GM19023 (cell line): ENCODE measurements at regions not wholly inside any gene's neighbourhood (a gene's known extent, or its start where the extent isn't known, plus 50 kb on each side); places are given as distances from the start of the nearest gene placed in this dataset.

ENCODE experiments used
- ATAC-seq: cut with Tn5 transposase; IDR thresholded peaks from one replicate; pipeline ENCODE4 v1.9.1; 2021; ENCODE audit warnings: mild to moderate bottlenecking, moderate library complexity; ENCODE audit not compliant: unreplicated experiment

DNA sequence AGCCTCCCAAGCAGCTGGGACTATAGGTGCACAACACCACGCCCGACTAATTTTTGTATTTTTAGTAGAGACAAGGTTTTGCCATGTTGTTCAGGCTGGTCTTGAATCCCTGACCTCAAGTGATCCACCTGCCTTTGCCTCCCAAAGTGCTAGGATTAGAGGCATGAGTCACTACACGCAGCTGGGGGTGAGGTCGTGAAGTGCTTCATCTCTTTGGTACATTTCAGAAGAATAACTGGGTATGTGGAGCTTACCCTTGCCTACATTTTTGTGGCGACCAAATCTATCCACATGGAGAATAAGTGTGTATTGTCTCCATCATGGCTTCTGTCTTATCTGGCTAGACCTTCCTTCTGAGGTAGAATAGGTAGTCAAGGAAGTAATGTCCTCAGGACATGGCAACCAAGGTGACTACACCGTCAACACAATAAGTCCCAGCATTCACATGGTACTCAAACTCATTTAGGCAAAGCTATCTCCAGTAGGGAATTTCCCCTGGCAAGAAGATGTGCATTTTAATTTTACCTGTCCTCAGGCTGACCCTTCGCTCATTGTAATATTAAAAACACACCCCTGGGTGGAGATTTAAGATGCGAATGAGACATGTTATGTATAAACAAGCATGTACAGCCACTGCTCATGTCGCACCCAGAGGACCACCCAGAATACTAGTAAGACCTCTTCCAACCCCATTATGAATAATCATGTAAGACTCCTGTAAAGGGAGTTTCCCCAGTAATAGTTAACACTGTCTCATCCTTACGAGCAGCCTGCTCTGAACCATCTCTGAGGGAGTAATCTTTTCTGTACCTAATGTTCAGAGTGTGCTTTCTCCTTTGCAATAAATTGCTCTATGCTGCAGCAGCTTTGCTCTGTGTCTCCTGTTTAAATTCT, 1173.2 kb downstream of the TAF11L14 start:
- ATAC-seq = no peak

DNA sequence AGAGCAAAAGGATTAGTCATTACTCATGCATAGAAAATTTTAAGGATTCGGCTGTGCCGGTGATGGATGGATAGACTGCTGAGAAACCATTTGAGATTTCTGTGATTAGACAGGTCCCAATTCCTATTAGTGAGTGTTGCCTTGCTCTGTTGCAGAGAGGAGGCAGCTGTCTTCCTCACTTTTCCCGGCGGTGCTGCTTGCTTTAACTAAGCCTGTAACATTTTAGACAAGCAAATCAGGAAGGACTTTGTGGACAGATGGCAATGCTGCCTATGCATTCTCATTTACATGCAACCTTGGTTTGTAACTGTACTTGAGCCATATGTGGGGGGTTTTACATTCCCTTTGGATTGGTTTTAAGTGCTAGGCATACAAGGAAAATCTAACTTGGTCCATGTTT, 1176.3 kb downstream of the CDH18 start:
- ATAC-seq = no peak

DNA sequence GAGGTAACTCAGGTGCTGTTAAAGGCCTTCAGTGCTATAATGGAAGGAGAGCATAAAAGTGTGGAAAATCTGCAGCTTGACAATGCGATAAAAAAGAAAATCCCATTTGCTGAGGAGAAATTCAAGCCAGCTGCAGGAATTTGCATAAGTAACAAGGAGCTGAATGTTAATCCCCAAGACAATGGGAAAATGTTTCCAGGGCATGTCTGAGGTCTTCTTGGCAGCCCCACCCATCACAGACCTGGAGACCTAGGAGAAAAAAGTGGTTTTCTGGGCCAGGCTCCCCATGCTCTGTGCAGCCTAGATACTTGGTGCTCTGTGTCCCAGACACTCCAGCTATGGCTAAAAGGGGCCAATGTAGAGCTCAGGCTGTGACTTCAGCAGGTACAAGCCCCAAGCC, 1159.6 kb downstream of the CDH18 start:
- no peak for ATAC-seq

DNA sequence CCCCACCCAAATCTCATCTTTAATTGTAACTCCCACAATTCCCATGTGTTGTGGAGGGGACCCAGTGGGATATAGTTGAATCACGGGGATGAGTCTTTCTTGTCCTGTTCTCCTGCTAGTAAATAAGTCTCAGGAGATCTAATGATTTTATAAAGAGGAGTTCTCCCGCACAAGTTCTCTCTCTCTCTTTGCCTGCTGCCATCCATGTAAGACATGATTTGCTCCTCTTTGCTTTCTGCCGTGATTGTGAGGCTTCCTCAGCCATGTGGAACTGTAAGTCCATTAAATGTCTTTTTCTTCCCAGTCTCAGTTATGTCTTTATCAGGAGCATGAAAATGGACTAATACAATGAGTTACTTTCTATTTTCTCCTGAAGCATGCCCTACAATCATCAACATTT, 1158.5 kb downstream of the CDH18 start:
- no peak for ATAC-seq

DNA sequence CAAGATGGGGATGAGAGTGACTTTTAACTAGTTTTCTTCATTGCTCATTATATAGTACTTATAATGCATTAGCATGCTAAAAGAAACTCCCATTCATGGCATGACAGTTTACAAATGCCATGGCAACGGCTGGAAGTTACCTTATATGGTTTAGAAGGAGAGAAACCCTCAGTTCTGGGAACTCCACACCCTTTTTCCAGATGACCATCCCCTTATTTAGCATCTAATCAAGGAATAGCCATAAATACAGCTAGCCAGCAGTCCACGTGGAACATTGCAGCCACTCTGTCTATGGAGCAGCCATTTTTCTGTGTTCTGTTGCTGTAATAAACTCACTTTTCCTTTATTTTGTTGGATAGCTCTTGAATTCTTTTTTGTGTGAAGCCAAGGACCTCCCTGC, 1137.8 kb downstream of the CDH18 start:
- ATAC-seq = no peak

DNA sequence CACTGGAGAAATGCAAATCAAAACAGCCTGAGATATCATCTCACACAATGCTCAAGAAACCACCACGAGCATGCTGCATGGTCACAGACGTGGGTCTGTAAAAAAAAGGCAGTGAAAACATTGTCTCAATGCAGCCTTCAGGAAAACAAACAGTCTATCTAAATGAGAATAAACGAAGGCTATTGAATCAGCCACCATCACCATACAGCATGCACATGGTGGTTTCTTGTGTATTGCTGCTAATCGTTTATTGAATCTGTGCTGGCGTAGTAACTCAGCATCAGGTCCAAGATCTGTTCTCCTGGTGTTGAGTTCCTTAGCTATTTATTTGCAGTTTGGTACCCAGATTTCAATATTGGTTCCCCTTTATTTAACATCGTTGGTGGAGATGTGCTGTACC, 1115.0 kb downstream of the CDH18 start:
- ATAC-seq = no peak

DNA sequence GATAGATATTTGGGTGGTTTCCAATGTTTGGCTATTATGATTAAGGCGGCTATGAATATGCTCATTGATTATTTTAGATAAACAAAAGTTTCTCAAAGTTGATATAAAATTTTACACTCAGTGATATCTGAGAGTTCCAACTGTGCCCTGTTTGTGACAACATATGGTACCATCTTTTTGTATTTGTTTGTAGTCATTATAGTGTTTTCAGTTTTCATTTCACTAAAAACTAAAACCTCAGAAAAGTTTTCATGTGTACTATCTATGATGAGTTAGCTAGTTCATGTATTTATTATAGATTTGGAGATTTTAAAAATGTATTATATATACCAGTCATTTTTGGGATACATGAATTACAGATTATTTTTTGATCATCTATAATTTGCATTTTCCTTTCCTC, 1111.4 kb downstream of the CDH18 start:
- ATAC-seq = no peak

DNA sequence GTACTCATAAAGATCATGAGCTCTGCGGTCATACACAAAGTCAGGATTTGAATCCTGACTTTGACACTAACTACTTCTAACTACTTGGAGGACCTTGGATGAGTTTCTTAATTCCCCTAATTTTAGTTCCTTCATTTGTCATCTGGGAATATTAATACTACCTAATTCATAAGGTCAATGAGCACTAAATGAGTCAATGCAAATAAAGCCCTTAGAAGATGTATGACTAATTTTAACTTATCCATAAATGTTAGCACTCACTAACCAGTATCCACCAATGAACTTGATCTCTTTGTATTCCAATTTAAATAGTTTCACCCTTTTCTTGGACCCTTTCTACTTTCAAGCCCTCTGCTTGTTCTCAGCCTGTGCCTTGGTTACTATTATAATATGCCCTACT, 1106.4 kb downstream of the CDH18 start:
- ATAC-seq = no peak

DNA sequence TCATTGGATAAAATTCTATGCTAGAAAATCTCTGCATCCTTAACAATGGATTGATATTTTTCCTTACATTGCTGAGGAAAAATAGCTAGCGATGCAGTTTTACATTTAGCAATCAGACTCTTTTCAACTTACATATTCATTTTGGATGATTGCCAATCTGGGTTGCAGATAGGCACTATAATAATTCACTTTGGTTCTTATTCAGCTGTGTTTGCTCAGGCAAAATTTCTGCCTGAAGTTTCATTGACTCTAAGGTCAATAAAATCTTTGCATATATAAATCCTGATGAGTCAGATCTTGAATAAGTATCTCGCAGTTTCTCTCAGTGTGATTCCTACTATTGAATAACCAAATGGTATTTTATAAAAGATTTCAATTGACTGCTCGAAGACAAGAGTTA, 1105.8 kb downstream of the CDH18 start:
- ATAC-seq = no peak

DNA sequence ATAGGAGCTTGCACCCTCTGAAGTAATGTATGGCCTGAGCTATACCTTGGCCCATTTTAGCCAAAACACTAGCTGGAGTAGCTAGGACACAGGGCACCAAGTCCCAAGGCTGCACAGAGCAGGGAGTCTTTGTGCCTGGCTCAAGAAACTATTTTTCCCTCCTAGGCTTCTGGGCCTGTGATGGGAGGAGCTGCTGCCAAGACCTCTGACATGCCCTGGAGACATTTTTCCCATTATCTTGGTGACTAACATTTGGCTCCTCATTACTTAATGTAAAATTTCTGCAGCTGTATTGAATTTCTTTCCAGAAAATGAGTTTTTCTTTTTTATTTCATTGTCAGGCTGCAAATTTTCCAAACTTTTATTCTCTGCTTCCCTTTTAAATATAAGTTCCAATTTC, 1099.2 kb downstream of the CDH18 start:
- no peak for ATAC-seq

DNA sequence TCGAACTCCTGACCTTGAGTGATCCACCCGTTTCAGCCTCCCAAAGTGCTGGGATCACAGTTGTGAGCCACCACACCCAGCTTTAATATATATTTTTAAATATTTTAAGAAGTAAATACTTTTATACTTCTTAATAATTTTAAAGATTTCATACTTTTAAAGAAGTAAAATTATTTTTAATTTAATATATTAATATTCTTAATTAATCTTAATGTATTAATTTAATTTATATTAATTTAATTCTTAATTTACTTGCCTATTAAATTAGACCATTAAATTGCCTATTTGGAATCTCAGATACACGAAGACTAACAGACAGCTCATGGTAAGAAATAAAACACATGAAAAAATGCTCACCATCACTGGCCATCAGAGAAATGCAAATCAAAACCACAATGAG, 1087.4 kb downstream of the CDH18 start:
- no peak for ATAC-seq

DNA sequence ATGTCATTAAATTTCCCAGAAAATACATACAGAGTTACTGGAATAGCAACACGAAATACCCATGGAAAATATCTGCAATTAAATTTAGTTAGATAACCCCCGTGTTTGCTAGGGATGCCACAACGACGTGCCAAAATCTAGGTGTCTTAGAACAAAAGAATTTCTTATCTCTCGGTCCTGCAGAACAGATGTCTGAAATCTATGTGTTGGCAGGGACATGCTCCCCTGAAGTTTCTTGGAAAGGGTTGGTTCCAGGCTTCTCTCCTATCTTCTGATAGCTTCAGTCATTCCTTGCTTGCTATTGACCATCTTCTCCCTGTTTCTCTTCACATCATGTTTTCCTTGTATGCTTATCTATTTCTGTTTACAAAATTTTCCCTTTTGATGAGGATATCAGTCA, 1067.0 kb downstream of the CDH18 start:
- ATAC-seq = no peak

DNA sequence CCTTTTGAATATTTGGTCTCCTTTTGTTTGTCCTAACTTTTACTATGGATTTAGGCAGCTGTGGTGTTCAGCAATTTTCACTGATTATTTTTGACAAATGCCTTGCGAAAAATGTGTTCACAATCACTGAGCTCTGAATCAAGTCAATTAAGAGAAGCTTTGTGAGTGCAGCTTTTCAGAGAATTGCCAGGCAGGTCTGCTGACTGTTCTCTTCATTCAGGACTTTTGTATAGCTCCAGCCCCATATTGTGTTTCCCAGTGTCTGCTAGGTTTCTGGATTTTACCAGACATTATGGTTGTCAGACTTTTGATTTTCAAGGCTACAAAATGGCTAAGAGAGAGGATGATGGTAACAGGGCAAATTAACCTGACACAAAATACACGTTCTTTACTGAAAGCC, 1055.9 kb downstream of the CDH18 start:
- ATAC-seq = no peak

DNA sequence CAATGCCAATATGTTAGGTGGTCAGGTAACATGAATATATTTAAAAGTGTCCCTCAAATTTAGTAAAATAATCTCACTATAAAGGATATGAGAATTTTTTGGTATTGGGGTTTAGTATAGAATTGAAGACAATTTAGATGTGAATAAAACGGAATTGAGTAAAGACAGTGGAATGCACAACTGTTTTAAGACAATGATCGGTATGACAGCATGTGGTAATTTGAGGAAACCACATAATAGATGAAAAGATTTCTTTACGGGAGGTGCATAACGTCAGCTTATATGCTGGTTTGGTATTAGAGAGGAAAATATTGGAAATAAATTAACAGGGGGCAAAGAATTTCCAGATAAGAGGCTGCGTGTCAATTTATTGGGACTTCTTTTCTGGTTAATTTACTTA, 1043.2 kb downstream of the CDH18 start:
- ATAC-seq = no peak

DNA sequence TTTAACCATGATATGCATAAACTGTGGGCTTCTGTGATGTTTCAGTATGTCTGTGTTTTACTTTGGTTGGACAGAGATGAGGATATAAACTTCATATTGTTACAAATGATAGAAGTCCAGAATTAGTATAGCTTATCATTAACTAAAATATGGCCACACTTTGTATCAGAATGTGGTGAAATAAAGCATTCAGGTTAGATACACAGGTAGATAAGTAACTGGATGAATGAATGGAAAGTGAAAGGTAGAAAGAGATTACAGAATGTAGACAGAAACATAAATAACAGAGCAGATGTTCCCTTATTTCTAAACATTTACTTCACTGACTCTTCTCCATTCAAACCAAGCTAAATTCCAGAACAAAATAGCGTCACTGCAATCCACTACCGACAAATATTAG, 1033.8 kb downstream of the CDH18 start:
- no peak for ATAC-seq

DNA sequence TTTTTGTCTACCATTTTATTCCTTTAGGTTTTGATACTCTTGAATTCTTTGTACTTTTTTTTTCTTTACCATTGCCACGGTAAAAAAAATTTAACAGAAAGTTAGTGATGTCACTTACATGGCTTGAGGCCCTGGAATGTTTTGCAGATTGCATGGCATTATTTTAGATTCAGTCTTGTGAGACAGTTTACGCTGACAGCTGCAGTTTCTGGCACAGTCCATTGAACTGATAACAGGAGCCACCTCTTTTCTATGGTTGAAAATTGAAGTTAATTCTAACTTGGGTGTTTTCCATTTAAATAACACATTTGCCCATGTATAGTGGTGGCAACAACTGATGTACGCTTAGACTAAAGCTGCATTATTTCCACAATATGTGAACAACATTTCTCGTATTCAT, 1028.5 kb downstream of the CDH18 start:
- ATAC-seq = no peak

DNA sequence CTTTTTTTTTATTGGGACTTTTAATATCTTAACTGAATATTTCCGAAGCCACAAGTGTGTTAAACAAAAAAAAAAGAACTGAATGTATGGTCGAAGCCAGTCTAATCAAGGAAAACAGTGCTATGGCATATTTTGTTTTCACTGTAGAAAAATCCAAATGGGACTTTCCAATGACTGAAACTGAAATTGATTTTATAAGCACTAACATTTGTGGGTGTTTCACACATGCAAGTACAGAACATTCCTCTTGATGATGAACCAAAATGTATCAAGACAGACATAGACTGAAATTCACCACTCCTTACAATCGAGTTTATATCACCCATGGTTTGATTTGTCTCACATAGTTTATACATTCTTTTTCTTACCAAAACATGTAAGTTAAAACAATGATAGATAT, 1026.8 kb downstream of the CDH18 start:
- no peak for ATAC-seq

DNA sequence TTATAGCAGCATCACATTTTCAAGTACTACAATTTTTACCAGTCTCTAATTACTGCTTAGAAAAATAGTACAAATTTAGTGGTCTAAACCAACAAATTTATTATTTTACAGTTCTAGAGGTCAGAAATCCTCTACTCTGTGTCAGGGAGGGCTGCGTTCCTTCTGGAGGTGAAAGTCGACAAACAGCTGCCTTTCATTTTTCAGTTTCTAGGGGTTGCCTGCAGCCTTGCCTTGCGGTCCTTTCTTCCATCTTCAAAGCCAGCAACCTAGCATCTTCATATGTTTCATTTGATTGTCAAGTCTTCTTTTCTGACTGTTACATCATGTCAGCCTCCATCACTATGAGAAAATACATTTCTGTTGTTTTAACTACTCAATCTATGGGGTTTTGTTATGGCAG, 1022.1 kb downstream of the CDH18 start:
- no peak for ATAC-seq

DNA sequence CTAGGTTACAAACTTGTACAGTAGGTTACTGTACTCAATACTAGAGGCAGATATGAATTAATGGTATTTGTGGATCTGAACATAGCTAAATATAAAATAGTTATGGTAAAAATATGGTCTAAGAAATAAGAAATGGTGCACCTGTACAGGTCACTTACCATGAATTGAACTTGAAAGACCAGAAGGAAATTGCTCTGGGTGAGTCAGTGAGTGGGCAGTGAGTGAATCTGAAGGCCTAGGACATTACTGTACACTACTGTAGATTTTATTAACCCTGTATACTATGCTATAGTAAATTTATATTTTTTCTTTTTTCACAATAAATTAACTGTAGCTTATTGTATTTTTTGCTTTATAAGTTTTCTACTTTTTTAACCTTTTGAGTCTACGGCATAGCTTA, 1020.4 kb downstream of the CDH18 start:
- no peak for ATAC-seq

DNA sequence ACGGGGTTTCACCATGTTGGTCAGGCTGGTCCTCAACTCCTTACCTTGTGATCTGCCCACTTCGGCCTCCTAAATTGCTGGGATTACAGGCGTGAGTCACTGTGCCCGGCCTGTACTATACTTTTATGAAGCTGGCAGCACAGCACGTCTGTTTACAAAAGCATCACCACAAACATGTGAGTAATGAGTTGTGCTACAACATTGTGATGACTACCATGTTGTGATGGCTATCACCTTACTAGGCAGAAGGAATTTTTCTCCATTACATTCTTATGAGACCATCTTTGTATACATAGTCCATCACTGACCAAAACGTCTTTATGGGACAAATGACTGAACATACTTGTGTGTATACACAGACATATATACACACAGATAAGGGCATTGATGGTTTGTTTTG, 1019.0 kb downstream of the CDH18 start:
- no peak for ATAC-seq

DNA sequence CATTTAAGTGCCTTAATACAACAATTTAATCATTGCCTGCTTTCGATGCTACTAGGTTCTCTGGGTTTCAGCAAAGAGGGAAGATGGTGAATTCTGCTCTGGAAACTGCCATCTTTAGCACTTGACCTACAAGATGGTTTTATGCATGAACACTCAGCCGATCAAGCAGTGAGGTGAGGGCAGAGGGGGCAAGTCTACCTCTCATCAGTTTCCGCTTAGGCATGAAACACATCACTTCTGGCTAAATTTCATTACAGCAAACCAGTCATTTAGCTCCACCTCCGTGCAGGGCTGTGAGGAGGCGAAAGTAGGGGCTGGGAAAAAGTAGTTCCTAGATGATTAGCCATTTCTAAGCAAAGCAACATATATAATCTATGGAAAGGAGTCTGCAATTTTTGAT, 1018.0 kb downstream of the CDH18 start:
- ATAC-seq = no peak

DNA sequence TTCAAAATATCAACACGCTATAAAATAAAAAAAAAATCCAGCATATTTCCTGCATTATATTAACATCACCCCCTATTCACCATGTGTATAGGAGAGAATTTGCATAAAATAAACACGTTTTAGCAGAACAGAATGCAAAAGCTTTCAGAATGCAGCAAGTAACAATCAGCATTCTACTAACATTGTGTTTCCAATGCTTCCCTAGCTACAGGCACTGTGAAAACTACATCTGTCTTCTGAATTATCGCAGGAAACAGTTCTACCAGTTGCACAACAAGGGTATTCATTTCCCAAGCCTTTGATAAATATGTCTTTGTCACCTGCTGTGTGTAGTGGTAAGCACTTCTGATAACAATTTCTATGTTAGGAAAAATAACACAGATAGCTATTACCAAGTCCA, 1015.8 kb downstream of the CDH18 start:
- no peak for ATAC-seq

DNA sequence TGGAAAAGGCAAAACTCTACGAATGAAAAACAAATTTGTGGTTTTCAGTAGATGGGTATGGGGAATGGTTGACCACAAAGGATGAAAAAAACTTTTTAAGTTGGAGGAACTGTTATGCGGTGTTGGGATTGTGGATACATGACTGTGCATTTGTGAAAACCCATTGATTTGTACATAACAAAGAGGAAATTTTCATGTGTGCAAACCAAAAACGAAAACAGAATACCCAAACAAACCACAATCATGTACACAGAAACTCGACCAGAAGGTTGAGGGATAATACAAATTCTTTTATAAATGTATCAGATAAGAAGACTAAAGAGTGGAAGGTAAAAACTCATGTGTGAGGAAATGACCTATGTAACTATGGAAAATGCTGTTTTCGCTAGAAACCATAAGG, 1012.4 kb downstream of the CDH18 start:
- no peak for ATAC-seq
